NCI-H748 treated with DMSO at 0.1 percent for 48 hours (cell line): ENCODE measurements at regions not wholly inside any gene's neighbourhood (a gene's known extent, or its start where the extent isn't known, plus 50 kb on each side); places are given as distances from the start of the nearest gene placed in this dataset.
"Not testable (repeated sequence)": the region's sequence is repeated elsewhere in the genome, so short reads cannot be mapped to it uniquely, and the experiment has no call there.

Experiments used
- DNase-seq: peaks from one replicate; lab custom pipeline; 2025; lab: John Stamatoyannopoulos, UW

DNA sequence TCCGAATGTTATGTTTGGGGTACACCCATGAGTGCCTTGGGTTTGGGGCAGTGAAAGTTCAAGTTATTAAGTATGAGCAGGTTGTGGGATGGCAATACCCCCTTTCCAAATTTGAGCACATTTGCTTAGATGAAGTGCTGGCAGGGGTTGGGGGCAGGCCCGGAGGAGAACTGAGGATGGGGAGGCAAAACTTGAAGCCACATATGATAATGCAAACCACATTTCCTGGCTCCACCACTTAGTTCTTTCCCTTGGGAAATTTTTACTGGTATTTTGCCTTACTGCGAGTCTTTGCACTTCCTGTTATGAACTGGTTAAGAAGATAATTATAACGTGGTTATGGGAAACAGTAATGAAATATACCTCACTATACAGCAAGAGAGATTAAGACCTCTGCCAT, 336.0 kb upstream of the ONECUT1 start:
- DNase-seq, result no peak

GRCh38 chr15:53122818-53123217, 332.7 kb upstream of the ONECUT1 start:
- no peak for DNase-seq

GRCh38 chr15:53116915-53117314, 326.8 kb upstream of the ONECUT1 start:
- DNase-seq, result not testable (repeated sequence)

GRCh38 chr15:53116169-53116568, 326.0 kb upstream of the ONECUT1 start:
- DNase-seq, result no peak

DNA sequence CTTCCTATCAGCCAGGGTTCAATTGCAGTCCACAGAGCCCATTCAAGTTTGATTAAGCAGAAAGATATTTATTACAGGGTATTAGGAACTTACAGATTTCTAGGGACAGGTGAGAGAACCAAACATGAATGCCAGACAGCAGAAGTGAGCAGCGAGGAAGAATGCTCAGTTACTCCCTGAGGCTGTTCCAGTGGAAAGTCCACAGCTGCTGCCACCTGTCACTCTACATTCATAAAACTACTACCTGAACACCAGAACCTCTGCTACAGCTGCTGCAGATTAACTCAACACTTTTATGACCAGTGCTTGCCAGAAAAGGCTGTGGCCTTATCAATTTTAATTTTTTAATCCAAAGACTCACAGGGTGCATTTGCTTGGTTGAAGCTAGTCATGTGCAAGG, 325.4 kb upstream of the ONECUT1 start:
- DNase-seq, result no peak

GRCh38 chr15:53114960-53115359, 324.8 kb upstream of the ONECUT1 start:
- DNase-seq, result no peak

DNA sequence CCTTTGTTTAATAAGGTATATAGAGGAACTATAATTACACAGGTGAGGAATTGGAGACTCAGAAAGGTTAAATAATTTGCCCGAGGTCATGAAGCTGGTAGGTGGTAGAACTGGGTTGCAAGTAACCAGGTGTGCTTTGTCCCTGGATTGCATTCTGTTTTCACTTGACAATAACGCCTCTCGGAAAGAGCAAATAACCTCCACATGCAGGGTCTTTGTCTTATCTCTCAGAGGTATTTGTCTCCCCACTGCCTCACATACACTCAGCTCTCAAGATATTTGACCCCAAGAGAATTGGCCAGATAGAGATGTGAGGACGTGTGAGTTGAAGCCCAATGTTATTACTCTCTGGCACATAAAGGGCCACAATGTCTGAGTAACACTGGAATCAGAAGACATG, 320.9 kb upstream of the ONECUT1 start:
- DNase-seq, result no peak

DNA sequence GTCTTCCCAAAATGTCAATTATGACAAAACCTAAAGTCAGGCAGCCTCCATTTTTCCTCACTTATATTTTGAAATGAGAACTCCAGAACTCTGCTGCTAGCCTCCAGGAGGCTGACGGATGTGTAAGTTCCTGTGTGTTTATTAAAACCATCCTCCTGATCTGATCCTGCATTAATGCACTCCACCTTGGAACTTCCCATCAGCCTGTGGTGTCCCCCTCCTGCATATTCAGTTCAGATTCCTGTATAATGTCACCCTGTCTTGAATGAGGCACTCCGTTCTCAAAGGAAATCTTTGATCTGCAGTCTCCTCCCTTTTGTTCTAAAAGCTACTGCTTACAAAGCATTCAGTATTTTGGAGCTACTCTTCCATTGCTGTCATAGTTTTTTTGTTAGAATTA, 318.2 kb upstream of the ONECUT1 start:
- no peak for DNase-seq

DNA sequence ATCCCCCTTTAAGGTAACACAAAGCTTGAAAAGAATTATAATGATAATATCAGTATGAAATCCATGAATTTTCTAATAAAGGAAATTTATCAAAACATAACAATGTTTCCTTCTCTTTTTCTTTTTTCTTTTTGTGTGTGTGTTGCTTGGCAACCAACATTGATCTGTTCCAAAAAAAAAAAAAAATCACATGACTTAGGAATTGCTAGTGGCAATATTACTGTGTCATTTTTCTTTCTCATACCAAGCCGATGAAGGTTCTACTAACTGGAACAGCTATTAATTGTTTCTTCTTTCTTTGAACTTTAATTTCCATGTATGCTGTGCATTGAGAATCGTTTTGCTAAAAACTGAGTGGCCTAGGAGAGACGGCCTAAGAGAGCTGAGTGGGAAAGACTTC, 317.7 kb upstream of the ONECUT1 start:
- DNase-seq, result no peak

DNA sequence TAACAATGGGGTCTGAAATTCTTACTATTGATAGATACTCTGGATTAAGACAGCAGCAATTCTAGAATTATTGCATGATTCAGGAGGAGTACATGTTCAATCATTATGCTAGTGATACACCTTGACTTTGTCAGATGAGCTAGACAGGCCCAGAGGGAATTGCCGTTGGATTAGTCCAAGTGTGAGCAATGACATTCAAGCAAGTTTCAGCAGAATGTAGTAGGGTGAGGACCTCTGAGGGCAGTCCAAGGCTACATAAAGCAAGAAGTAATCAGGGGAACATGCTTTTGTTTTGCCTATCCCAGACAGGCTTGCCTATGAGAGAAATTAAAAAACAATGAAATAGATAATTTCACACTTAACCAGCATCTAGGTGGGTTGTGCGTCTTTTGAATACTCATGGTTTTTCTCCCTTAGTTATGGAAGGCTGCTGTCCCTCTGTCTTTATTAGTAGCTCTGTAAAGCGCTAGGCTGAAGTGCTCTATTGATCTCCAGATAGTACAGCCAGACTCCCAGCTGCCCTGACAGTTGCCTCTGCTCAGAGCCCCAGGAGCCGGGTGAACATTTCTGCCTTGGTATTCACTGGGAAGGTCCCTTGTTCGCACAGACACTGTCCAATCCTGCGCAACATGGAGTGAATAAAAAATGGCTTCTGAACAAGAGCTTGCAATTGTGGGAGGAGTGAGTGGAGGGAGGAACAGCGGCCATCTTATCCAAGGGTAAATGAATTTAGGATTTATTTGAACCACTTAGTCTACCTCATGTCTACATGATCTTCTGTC, 316.6 kb upstream of the ONECUT1 start:
- no peak for DNase-seq

- no peak for DNase-seq
Observed at GRCh38 chr15:53102483-53102882, 312.3 kb upstream of the ONECUT1 start.

DNA sequence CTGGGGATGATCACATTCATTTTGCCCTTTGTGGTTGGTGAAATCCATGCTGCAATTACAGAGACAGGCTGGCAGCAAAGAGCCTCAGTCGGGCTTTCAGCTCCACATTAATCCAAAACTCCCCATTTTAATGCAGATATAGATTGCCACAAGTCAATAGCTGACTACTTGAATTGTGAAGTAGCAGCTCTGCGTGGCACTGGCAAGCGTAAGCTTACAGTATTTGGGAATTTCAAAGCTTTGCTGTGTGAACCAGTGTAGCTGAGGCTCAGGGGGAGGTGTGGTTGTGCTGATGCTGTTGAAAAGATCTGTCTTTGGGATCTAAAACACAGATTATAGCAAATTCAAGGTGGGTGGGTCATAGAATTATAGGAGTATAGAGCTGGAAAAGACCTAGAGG, 290.3 kb upstream of the ONECUT1 start:
- DNase-seq, result no peak

DNA sequence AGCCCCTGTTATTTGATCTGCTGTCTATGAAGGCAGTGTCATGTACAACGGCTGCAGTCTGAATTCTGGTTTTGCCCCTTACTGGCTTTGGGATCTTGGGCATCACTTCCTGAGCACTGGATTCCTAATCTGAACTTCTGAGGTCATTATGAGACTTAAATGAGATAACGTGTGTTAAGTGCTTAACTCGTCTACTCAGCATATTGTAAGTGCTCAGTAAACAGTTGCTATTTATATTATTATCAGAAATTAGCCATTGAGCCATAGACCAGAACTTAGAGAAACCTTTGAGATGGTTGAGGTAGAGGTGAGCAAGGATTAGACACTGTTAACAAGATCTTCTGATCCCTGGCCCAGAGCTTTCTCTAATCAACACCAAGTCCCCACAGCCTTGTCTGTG, 284.1 kb upstream of the ONECUT1 start:
- DNase-seq, result no peak

DNA sequence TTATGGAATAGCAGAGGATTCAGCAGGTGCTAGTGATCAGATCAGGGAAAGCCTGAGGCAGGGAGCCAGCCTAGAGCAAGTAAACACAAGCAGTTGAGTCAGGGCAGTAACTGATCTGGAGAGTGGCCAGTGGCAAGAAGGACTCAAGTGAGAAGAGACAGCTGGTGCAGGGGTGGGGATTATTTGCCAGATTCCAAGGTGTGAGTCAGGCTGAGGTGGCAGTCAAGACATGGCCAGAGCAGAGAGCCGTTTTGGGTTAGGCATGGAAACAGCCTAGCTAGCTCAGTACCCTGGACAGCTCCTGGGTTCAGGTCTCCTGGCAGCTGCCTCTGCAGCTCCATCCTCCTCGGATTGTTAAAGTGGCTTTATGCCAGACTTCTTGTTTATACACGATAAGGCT, 281.9 kb upstream of the ONECUT1 start:
- no peak for DNase-seq

DNA sequence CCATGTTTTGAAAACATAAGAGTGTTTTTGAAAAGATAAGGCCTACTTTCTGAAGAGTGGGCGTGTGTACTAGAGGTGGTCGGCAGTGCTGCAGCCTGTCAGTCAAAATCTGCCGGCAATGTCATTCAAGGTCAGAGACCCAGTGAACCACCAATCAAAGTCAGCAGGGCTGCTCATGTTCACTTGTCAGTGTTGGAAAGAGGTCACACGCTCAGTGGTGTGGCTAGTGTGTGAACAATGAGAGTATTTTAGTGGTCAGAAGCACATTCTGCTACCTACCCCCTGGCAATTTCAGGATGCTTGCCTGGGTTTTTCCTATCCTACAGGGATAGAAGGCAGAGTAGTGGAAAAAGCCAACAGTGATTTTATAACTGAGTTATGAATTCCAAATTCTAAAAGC, 278.5 kb upstream of the ONECUT1 start:
- DNase-seq, result no peak

- no peak for DNase-seq
Observed at GRCh38 chr15:53059273-53060043, 269.3 kb upstream of the ONECUT1 start.

- no peak for DNase-seq
Observed at GRCh38 chr15:53046153-53046790, 256.1 kb upstream of the ONECUT1 start.

GRCh38 chr15:53038655-53038941, 248.5 kb upstream of the ONECUT1 start:
- no peak for DNase-seq

DNA sequence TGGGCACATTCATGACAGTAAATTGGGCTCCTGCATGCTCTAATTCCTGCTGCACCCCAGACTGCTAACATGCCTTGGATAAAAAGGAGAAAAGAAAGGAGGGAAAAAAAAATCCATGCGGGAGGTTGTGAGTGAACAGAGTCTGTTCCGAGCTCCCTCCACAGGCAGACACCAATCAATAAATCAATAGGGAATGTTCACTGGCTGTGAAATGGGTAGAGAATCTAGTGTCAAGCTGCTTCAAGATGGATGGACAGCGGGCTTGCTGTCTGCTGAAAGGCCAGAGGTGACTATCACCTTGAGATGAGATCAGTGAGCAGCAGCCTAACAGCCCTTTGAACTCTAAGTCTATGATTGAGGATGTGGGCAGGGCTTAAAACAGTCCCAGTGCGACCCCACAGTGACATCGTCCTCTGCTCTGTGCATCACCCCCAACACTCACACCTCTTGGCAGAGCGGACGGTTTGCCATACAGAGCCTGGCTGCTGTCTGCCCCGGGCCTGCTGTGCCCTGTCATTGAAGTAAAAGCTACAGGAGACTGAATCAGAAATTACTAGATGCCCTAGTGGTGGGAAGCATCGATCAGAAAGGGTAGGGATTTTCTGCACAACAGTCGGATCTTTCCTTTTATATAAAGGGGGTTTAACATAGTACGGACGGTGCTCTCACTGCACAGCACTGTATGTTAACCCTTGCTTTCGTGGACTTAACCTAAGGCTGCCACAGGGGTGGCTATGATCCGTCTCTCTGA, 247.9 kb upstream of the ONECUT1 start:
- no peak for DNase-seq

DNA sequence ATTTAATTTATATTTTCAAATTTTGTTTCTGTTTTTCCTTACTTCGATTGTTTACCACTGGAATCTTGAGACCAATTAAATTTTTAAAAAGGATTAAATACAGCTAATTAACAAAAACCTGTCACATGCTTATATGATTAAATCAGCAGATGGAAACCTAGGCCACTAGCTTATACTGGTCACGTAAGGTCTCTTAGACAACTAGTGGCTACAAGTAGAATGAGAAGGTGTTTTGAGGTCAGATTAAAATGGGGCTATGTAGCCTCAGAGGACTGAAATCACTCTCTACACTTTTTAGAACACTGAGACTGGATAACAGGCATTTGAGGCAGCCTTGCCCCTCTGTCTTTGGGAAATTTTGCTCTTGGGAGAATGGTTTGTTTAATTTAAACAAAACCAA, 246.5 kb upstream of the ONECUT1 start:
- no peak for DNase-seq

- no peak for DNase-seq
Observed at GRCh38 chr15:53034767-53035245, 244.7 kb upstream of the ONECUT1 start.

GRCh38 chr15:53033709-53034108, 243.6 kb upstream of the ONECUT1 start:
- no peak for DNase-seq
